GM12801 (cell line): ENCODE measurements at regions not wholly inside any gene's neighbourhood (a gene's known extent, or its start where the extent isn't known, plus 50 kb on each side); places are given as distances from the start of the nearest gene placed in this dataset.

Source experiments
- TF ChIP-seq, protein P1 (sequence below): IDR thresholded peaks from one replicate; pipeline ENCODE4 v1.5.1; 2011; ENCODE audit warnings: control low read depth; ENCODE audit not compliant: insufficient read length; ENCODE audit errors: extremely low read depth

DNA sequence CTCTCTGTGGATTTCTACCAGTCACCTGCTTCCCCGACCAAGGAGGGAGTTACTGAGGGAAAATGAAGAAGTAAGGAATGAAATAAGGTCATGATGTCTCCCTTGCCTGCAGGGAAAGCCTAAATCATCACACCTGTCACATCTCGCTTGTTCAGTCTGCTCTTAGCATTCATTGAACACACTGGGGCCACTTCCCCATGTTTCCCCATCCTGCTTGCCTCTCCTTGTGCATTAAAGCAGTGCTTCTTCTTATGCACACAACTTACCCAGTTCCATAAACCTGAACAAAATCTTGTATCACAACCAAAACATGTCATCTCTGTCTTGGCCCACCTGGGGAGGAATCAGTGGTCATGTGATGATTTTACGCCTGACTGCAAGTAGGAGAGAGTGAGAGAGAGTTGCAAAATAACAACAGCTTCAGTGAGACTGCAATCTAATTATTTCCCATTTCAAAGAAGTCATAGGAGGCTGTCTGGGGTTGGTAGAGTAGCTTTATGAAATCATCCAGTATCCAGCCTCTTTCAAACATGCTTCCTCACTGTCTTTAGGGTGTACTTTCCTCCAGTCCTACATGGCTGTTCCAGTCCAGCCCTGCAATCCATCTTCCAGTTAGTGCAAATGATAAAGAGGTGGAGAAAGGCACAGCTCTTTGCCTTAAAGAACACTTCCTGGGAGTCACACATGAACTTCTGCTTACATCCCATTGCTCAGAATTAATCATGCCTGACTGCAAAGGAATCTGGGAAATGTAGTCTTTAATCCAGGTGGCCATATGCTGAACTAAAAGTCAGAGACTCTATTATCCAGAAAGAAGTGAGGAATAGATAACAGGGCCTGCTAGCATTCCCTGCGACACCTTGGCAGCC lies 220.1 kb downstream of the HAUS1 start:
- TF ChIP-seq, protein P1, sequence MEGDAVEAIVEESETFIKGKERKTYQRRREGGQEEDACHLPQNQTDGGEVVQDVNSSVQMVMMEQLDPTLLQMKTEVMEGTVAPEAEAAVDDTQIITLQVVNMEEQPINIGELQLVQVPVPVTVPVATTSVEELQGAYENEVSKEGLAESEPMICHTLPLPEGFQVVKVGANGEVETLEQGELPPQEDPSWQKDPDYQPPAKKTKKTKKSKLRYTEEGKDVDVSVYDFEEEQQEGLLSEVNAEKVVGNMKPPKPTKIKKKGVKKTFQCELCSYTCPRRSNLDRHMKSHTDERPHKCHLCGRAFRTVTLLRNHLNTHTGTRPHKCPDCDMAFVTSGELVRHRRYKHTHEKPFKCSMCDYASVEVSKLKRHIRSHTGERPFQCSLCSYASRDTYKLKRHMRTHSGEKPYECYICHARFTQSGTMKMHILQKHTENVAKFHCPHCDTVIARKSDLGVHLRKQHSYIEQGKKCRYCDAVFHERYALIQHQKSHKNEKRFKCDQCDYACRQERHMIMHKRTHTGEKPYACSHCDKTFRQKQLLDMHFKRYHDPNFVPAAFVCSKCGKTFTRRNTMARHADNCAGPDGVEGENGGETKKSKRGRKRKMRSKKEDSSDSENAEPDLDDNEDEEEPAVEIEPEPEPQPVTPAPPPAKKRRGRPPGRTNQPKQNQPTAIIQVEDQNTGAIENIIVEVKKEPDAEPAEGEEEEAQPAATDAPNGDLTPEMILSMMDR: no peak

DNA sequence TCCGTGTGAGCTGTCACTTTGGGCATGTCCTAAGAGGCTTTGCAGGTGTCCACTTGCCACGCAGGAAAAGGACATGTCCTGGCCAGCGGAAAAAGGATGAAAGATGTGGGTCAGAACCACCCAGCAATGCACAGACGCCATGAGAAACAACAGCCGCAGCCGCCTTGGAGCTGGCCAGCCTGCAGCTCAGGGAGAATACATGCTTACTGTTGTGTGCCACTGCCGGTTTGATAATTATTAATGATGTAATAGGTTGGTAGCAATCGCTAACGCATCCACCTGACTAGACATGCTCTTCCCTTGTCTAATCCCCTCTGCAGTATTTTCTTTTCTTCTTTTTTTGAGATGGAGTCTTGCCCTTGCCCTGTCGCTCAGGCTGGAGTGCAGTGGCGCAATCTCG lies 221.7 kb downstream of the HAUS1 start:
- TF ChIP-seq, protein P1: no peak

DNA sequence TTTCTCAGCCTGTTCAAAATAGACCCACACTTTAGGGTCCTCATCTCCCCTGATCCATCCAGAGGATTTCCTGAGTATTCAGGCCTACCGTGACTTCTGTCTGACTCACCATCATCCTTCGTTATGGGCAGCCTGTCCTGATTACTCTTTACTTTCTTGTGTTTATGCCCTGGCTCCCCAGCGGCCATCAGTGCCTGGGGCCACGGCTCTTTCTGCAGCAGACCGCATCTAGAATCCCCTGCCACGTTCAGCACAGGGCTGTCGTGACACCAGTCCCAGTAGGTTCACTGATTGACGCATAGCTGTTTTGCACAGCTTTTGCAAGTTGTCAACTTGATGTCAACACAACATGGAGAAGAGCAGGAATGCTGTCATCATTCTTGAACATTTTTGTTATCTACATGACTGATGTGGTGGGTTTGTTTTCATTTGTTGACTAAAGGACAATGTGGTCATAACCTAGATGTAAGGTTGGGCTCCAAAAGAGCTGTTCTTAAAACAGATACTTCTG lies 225.6 kb downstream of the HAUS1 start:
- TF ChIP-seq, protein P1: no peak

DNA sequence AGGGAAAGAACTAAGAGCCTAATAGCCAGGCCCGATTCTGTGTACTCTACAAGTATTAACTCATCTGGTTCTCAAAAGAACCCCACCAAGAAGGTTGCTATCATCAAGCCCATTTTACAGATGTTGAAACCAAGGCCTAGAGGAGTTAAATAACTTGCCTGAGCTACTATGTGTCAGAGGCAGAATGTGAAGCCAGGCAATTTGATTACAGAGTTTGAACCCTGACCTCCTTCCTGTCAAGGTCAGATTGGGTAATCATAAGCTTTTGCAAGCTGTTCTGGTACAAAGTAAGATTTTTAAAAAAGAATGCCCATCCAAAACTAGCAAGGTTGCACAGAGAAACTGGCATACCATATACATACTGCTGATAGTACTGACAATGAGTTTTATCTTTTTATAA lies 227.1 kb downstream of the HAUS1 start:
- TF ChIP-seq, protein P1: no peak

DNA sequence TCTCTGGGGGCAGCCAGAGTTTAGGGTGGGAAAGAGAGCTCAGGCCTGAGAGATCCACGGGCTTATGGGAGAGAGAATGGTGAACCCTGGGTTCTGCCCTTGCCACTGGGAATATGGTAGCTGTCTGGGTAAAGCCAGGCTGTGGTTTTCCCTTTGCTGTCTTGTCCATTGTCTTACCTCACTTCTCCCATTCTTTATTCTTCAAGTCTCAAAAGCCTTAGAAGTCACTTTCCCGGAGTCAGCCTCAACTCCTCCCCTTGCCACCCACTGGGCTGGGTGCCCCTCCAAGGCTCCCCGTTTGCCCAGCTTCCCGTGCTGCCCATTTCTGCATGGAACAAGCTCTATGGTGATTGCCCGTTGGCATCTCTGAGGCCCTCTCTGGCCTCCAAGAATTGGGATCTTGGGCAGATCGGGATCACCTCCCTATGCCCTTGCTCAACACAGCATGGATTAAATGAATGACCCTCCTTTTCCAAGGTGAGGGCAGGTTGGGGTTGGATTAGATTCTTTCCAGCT lies 228.2 kb downstream of the HAUS1 start:
- TF ChIP-seq, protein P1: no peak

DNA sequence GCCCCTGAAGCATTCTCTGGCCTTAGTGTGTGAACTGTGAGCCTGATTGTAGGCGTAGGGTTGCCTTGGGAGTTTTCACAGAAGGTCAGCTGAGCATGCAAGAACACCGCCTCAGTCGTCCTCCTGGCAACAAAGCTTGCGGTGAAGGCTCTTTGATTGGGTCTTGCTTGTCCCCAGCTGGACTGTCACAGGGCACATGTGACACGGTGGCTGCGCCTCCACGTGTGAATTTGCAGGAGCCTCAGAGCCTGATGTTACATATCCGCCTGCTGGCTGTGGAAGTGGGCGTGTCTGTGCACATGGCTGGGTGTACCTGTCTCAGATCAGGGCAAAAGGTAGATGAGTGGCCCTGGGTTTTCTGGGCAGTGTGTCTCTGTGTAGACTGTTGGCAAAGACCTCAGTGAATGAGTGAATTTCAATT lies 228.7 kb downstream of the HAUS1 start:
- TF ChIP-seq, protein P1: no peak

DNA sequence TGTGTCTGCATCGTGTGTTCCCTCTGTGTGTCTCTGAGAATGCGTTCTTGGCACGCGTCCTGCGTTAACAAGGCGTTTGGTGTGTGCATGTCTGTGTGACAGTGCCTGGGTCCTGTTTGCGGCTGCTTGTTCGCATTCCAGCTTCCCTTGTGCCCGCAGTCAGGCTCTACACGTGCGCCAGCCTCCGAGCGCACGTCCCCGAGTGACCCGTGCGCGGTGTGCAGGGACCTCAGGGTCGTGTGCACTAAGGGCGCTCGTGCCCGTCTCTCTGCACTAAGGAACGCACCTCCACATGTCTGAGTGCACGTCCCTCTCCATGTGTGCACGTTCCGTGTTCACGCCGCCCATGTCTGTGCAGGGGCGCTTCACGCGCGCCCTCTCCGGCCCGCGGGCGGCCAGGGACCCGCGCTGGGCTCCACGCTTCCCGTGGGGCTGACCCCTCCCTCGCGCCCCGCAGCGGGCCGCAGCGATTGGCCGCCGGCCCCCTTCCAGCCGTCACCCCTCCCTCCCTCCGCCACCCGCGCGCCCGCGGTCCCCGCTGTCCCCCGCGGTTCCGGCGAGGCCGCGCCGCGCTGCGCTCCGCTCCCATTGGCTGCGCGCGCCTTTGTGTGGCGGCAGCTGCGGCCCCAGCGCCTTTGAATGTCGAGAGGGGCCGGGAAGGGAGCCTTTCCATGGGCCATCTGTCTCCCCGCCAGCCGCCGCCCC lies 229.4 kb downstream of the HAUS1 start:
- TF ChIP-seq, protein P1: no peak
